C4-2B (cell line): ENCODE measurements at regions not wholly inside any gene's neighbourhood (a gene's known extent, or its start where the extent isn't known, plus 50 kb on each side); places are given as distances from the start of the nearest gene placed in this dataset.

Experiments
- ZFX ChIP-seq: fragments of 450-650 bp; IDR thresholded peaks from 2 replicates; pipeline ENCODE4 v1.6.1; 2017
- TF ChIP-seq, protein P1 (sequence below): fragments of 450-650 bp; conservative IDR thresholded peaks from 2 replicates; pipeline ENCODE4 v1.5.1; 2017; ENCODE audit warnings: mild to moderate bottlenecking

DNA sequence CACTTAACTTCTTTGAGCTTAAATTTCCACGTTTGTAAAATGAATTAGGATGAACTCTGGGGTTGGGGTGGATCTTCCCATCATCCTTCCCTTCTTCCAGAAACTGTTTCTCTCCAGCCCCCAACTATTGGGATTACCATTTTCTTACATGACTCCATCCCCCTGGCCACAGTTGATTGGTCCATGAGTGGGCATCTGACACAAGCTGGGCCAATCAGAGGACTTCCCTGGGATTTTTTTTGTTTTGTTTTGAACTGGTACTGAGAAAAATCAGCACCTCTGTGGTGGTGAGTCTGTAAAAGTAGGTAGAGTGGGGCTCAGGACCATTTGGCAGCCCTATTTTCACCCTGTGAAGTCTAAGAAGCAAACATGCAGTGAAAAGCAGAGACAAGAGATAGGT lies 118.0 kb upstream of the SERTAD2 start:
- TF ChIP-seq, protein P1, sequence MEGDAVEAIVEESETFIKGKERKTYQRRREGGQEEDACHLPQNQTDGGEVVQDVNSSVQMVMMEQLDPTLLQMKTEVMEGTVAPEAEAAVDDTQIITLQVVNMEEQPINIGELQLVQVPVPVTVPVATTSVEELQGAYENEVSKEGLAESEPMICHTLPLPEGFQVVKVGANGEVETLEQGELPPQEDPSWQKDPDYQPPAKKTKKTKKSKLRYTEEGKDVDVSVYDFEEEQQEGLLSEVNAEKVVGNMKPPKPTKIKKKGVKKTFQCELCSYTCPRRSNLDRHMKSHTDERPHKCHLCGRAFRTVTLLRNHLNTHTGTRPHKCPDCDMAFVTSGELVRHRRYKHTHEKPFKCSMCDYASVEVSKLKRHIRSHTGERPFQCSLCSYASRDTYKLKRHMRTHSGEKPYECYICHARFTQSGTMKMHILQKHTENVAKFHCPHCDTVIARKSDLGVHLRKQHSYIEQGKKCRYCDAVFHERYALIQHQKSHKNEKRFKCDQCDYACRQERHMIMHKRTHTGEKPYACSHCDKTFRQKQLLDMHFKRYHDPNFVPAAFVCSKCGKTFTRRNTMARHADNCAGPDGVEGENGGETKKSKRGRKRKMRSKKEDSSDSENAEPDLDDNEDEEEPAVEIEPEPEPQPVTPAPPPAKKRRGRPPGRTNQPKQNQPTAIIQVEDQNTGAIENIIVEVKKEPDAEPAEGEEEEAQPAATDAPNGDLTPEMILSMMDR, result no peak
- TF ChIP-seq ZFX, result no peak
